Epithelial cell of proximal tubule (primary cell): ENCODE measurements at regions not wholly inside any gene's neighbourhood (a gene's known extent, or its start where the extent isn't known, plus 50 kb on each side); places are given as distances from the start of the nearest gene placed in this dataset.

ENCODE experiments used
- DNase-seq: peaks from one replicate; pipeline ENCODE4 v3.0.0-alpha.2; 2011; ENCODE audit warnings: low read depth
- H3K4me3 ChIP-seq: 2 replicates; pipeline ENCODE4 v1.5.1; 2011; ENCODE audit warnings: low read depth, mild to moderate bottlenecking, low read length
- TF ChIP-seq, protein P1 (sequence below): conservative IDR thresholded peaks from 2 replicates; pipeline ENCODE4 v1.5.1; 2012; ENCODE audit warnings: low read depth, mild to moderate bottlenecking, low read length

DNA sequence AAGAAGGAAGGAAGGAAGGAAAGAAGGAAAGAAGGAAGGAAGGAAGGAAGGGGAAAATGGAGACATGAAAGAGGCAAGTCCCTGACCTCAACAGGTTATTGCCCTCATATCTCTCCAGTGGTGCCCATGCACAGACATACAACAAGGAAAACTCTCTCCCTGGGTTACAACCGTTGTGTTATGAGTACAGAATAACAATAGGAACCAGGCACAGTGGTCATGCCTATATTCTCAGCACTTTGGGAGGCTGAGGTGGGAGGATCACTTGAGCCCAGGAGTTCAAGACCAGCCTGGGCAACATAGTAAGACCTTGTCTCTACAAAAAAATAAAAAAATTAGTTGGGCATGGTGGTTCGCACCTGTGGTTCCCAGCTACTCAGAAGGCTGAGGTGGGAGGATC is 139.4 kb upstream of the HMGA2 start:
- TF ChIP-seq, protein P1, sequence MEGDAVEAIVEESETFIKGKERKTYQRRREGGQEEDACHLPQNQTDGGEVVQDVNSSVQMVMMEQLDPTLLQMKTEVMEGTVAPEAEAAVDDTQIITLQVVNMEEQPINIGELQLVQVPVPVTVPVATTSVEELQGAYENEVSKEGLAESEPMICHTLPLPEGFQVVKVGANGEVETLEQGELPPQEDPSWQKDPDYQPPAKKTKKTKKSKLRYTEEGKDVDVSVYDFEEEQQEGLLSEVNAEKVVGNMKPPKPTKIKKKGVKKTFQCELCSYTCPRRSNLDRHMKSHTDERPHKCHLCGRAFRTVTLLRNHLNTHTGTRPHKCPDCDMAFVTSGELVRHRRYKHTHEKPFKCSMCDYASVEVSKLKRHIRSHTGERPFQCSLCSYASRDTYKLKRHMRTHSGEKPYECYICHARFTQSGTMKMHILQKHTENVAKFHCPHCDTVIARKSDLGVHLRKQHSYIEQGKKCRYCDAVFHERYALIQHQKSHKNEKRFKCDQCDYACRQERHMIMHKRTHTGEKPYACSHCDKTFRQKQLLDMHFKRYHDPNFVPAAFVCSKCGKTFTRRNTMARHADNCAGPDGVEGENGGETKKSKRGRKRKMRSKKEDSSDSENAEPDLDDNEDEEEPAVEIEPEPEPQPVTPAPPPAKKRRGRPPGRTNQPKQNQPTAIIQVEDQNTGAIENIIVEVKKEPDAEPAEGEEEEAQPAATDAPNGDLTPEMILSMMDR: no peak
- no peak overlapping the region for H3K4me3 ChIP-seq
- no peak for DNase-seq

DNA sequence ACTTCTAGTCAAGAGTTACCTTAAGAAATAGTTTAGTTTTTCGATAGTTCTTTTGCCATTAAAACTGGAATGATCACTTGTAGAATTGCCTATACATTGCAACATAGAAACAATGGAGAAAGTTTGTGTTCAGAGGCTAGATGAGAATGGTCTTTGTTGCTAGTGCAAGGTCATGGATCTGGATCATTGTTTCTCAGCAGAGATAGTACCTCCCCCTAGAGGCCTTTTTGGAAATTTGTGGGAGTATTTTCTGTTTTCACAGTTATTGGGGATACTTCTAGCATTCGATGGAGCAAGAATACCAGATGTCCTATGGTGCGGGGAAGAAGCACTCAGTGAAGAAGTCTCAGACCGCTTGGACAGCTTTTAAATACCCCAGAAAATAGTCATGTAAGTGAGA is 138.8 kb upstream of the HMGA2 start:
- no peak for DNase-seq
- TF ChIP-seq, protein P1: peak; percentile 74

DNA sequence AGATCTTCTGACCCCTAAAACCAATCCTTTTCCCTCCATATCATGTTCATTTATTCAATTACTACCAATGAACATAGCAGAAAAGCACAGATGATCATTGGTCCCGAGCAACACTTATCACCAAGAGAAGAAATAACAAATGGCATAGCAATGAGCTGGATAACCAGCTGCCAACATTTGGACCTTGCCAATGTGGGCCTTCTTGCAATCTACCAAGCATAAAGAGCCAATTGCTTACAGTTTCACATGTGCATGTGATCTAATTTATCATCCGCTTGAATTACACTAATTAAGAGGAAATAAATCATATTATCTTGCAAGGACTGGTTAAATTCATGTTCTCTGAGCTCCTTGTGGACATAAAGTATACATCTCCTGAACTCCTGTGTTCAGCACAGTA is 134.8 kb upstream of the HMGA2 start:
- no peak overlapping the region for H3K4me3 ChIP-seq
- DNase-seq: no peak
- TF ChIP-seq, protein P1: no peak

More for the DNA sequence above, 138.8 kb upstream of the HMGA2 start:
- H3K4me3 ChIP-seq: no peak overlapping the region

DNA sequence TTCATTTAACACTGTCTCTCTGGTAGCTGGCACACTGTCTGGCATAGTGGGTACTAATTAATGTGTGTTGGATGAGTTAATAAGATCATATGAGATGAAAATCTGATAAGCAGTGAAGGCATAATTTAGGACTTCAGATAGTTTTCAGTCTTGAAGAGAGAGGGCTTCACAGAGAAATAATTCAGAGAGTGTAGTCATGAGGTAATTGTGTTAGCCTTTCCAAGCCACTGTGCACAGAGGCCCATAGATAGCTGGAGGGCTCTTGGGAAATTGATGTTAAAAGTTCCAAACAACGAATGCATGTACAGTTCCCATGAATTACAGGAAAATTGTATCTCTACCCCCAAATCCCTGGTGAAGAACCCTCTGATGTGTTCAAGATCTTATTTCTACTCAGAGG is 133.8 kb upstream of the HMGA2 start:
- TF ChIP-seq, protein P1: no peak
- DNase-seq: no peak

DNA sequence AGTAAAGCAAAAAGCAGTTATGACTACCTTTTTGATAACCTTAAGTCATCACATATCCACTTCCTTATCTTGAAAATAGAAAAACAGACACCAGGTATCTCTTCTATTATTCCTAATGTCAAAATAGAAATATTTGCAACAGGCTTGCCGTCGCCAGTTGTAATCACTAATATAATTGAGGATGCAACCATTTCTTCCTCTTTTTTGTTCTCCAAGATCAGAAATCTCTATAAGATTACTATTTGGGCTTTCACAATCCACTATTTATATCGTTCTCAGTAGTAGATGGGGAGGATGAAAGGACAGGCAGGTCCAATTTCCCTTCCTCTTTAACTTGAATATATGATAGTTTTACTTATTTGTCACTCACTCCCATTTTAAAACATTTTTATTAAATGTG is 130.2 kb upstream of the HMGA2 start:
- H3K4me3 ChIP-seq: no peak overlapping the region
- TF ChIP-seq, protein P1: no peak

More for the DNA sequence above, 133.8 kb upstream of the HMGA2 start:
- H3K4me3 ChIP-seq: no peak overlapping the region

GRCh38 chr12:65695113-65695865 is 129.0 kb upstream of the HMGA2 start:
- peak; percentile 98 for DNase-seq
- TF ChIP-seq, protein P1: no peak
- H3K4me3 ChIP-seq: no peak overlapping the region

More for the DNA sequence above, 130.2 kb upstream of the HMGA2 start:
- no peak for DNase-seq

GRCh38 chr12:65696227-65696626 is 128.1 kb upstream of the HMGA2 start:
- DNase-seq: no peak
- no peak overlapping the region for H3K4me3 ChIP-seq
- TF ChIP-seq, protein P1: no peak
